SK-N-MC (cell line): ENCODE measurements at regions not wholly inside any gene's neighbourhood (a gene's known extent, or its start where the extent isn't known, plus 50 kb on each side); places are given as distances from the start of the nearest gene placed in this dataset.

ENCODE experiments used
- DNase-seq: peaks from one replicate; pipeline ENCODE4 v3.0.0-alpha.2; 2011; ENCODE audit warnings: low read depth, low spot score
- H3K27ac ChIP-seq: fragments of 200-600 bp; sonication (generic); 2 replicates; pipeline ENCODE4 v1.5.1; 2016; ENCODE audit warnings: mixed run types
- H3K36me3 ChIP-seq: fragments of 200-600 bp; sonication (generic); 2 replicates; pipeline ENCODE4 v1.6.1; 2017; ENCODE audit warnings: antibody characterized with exemption, low read length, mixed read lengths; ENCODE audit not compliant: insufficient read depth
- H3K4me3 ChIP-seq: fragments of 200-600 bp; sonication (generic); 2 replicates; pipeline ENCODE4 v1.5.1; 2016
- H3K9ac ChIP-seq: fragments of 200-600 bp; sonication (generic); 2 replicates; pipeline ENCODE4 v1.8.0; 2017; ENCODE audit warnings: mixed run types, mixed read lengths; ENCODE audit not compliant: insufficient read length
- H3K9me3 ChIP-seq: fragments of 200-600 bp; sonication (generic); 2 replicates; pipeline ENCODE4 v1.6.1; 2017; ENCODE audit warnings: low read depth, mild to moderate bottlenecking, antibody characterized with exemption, low read length, moderate library complexity, mixed read lengths
- EZH2 ChIP-seq: fragments of 200-600 bp; sonication (generic); IDR thresholded peaks from one replicate; pipeline ENCODE4 v1.6.1; 2017; ENCODE audit warnings: antibody characterized with exemption
- FOXP2 ChIP-seq: optimal IDR thresholded peaks from 2 replicates; pipeline ENCODE3; 2011; ENCODE audit warnings: mild to moderate bottlenecking, moderate library complexity; ENCODE audit not compliant: insufficient read depth; ENCODE audit errors: extremely low read length, control extremely low read depth
- POLR2AphosphoS5 ChIP-seq: IDR thresholded peaks from 2 replicates; pipeline ENCODE4 v1.6.1; 2012; ENCODE audit warnings: mild to moderate bottlenecking, low read depth, low read length, borderline replicate concordance

DNA sequence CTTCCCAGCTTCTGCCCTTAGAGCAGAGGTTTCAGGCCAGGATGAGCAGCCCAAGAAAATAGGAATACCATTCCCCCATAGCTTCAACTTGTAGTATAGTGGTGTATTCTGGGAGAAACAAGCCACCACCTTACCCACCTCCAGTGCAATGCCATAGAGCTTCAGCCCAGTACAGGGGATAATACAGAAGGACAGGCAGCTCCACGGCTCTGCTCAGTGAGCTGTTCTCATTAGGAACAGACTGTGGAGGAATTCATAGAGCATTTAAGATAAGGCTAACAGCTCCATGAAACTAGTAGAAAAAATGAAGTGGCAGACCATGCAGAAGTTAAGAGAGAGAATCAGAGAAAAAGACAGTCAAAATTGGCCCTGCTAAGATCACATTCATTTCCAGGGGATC is 294.7 kb upstream of the POGK start:
- Histone ChIP-seq H3K4me3 (no peak overlapping the region), H3K9ac (no peak overlapping the region), H3K27ac (no peak overlapping the region), H3K9me3 (no peaks in the 10 kb centered on the region), H3K36me3 (no peaks in the 10 kb centered on the region)
- no peak for TF ChIP-seq FOXP2
- no peak for TF ChIP-seq POLR2AphosphoS5
- TF ChIP-seq EZH2: no peak
- no peak for DNase-seq

DNA sequence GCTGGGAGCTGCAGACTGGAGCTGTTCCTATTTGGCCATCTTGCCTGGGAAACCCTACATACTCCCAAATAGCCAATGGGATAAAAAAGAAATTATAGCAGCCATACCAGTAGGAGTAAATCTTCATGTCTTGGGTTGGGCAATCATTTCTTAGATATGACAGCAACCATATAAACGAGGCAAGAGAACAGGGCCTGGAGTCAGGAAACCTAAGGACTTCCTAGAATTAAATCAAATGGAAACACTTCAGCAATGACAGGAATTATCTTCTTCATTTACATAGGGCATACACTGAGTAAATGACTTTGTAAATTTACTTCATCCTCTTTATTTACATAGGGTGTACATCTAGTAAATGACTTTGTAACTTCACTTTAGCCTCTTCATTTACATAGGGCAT is 286.6 kb upstream of the POGK start:
- no peak for TF ChIP-seq POLR2AphosphoS5
- no peak for TF ChIP-seq EZH2
- TF ChIP-seq FOXP2: no peak
- no peak overlapping the region for H3K4me3 ChIP-seq
- no peak overlapping the region for H3K27ac ChIP-seq
- H3K9ac ChIP-seq: no peak overlapping the region
- DNase-seq: no peak
- H3K9me3 ChIP-seq: no peaks in the 10 kb centered on the region
- H3K36me3 ChIP-seq: no peaks in the 10 kb centered on the region

GRCh38 chr1:166570954-166571353 is 268.3 kb upstream of the POGK start:
- no peaks in the 10 kb centered on the region for H3K9me3 ChIP-seq
- H3K9ac ChIP-seq: no peak overlapping the region
- H3K27ac ChIP-seq: no peak overlapping the region
- TF ChIP-seq FOXP2 (no peak), EZH2 (no peak), POLR2AphosphoS5 (no peak)
- DNase-seq: no peak
- no peak overlapping the region for H3K4me3 ChIP-seq
- no peaks in the 10 kb centered on the region for H3K36me3 ChIP-seq

GRCh38 chr1:166573199-166573598 is 266.1 kb upstream of the POGK start:
- no peak for DNase-seq
- TF ChIP-seq FOXP2 (no peak), POLR2AphosphoS5 (no peak), EZH2 (no peak)

GRCh38 chr1:166579557-166580501 is 259.4 kb upstream of the POGK start:
- H3K36me3 ChIP-seq: no peaks in the 10 kb centered on the region
- TF ChIP-seq FOXP2: no peak
- no peaks in the 10 kb centered on the region for H3K9me3 ChIP-seq
- H3K9ac ChIP-seq: no peak overlapping the region
- no peak overlapping the region for H3K27ac ChIP-seq
- DNase-seq: no peak
- H3K4me3 ChIP-seq: no peak overlapping the region

More at GRCh38 chr1:166573199-166573598, 266.1 kb upstream of the POGK start:
- Histone ChIP-seq H3K9me3 (no peaks in the 10 kb centered on the region), H3K4me3 (no peak overlapping the region), H3K36me3 (no peaks in the 10 kb centered on the region), H3K9ac (no peak overlapping the region), H3K27ac (no peak overlapping the region)

GRCh38 chr1:166588741-166589140 is 250.5 kb upstream of the POGK start:
- no peaks in the 10 kb centered on the region for H3K9me3 ChIP-seq
- H3K36me3 ChIP-seq: no peaks in the 10 kb centered on the region
- H3K27ac ChIP-seq: no peak overlapping the region
- no peak overlapping the region for H3K9ac ChIP-seq
- no peak overlapping the region for H3K4me3 ChIP-seq
- DNase-seq: no peak
- no peak for TF ChIP-seq POLR2AphosphoS5
- TF ChIP-seq FOXP2: no peak
- no peak for TF ChIP-seq EZH2

GRCh38 chr1:166590161-166590560 is 249.1 kb upstream of the POGK start:
- H3K9ac ChIP-seq: no peak overlapping the region
- H3K4me3 ChIP-seq: no peak overlapping the region
- H3K36me3 ChIP-seq: no peaks in the 10 kb centered on the region
- DNase-seq: no peak
- H3K27ac ChIP-seq: no peak overlapping the region
- no peak for TF ChIP-seq FOXP2
- TF ChIP-seq POLR2AphosphoS5: no peak
- TF ChIP-seq EZH2: no peak
- no peaks in the 10 kb centered on the region for H3K9me3 ChIP-seq

DNA sequence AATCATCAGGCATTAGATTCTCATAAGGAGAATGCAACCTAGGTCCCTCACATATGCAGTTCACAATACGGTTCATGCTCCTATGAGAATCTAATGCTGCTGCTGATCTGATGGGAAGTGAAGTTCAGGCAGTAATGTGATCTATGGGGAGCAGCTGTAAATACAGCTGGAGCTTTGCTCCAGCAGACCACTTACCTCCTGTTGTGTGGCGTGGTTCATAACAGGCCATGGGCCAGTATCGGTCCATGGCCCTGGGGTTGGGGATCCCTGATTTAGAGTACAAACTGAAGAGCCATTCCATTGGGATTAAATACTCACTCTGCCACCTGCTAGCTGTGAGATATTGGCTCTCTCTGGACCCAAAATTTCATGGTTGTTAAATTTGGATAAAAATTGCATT is 244.6 kb upstream of the POGK start:
- no peaks in the 10 kb centered on the region for H3K36me3 ChIP-seq
- no peak overlapping the region for H3K4me3 ChIP-seq
- H3K27ac ChIP-seq: no peak overlapping the region
- no peak for DNase-seq
- no peak overlapping the region for H3K9ac ChIP-seq
- H3K9me3 ChIP-seq: no peaks in the 10 kb centered on the region
- TF ChIP-seq EZH2 (no peak), FOXP2 (no peak), POLR2AphosphoS5 (no peak)

DNA sequence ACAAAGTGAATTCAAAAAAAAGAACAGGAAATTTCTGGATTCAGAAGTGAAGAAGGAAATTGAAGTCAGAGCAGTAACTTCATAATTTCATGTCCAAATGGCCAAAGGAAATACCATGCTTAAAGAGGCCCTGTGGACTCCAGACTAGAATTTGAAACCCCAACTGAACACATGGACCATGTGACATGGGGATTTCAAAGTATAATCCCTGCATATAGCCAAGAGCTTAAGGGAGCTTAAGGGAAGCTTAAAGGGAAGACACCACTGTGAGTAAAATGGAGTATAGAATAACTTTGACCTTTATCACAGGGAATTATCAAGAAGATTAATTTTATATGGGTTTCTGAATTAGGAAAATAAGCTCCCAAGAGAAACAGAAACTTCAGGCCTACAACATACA is 241.8 kb upstream of the POGK start:
- H3K27ac ChIP-seq: no peak overlapping the region
- TF ChIP-seq EZH2: no peak
- TF ChIP-seq POLR2AphosphoS5: no peak
- no peak for TF ChIP-seq FOXP2
- DNase-seq: no peak
- no peaks in the 10 kb centered on the region for H3K36me3 ChIP-seq
- no peaks in the 10 kb centered on the region for H3K9me3 ChIP-seq
- H3K4me3 ChIP-seq: no peak overlapping the region
- no peak overlapping the region for H3K9ac ChIP-seq
